Adrenal gland (tissue), 9 donors: ENCODE measurements at regions not wholly inside any gene's neighbourhood (a gene's known extent, or its start where the extent isn't known, plus 50 kb on each side); places are given as distances from the start of the nearest gene placed in this dataset.

ENCODE experiments used
- DNase-seq, 7 donors: peaks; one replicate each; pipeline ENCODE4 v3.0.0-alpha.2; 2019 to 2020
- H3K27ac ChIP-seq, 5 donors: fragments of 200-600 bp; sonication (generic) in 4 of 5; 1 replicate in 3 of 5; 2 replicates in 2 of 5; pipeline versions ENCODE4 v1.5.1 to v1.8.0; 2016 to 2020; ENCODE audit warnings: mild to moderate bottlenecking in 1 of 5
- H3K27me3 ChIP-seq: fragments of 200-600 bp; 2 replicates; pipeline ENCODE4 v1.8.0; 2021
- H3K36me3 ChIP-seq, 2 donors: fragments of 200-600 bp; replicated peaks in 1 of 2; 1 replicate in 1 of 2; 2 replicates in 1 of 2; pipeline versions ENCODE4 v1.5.1 to v1.8.0; 2018 to 2022
- H3K4me1 ChIP-seq, 2 donors: fragments of 200-600 bp; replicated peaks in 1 of 2; 1 replicate in 1 of 2; 2 replicates in 1 of 2; pipeline versions ENCODE4 v1.5.1 to v1.8.0; 2018 to 2021
- H3K4me3 ChIP-seq, 4 donors: fragments of 200-600 bp; sonication (generic) in 3 of 4; one replicate each; pipeline ENCODE4 v1.5.1; 2016 to 2018
- H3K9me3 ChIP-seq, 3 donors: fragments of 200-600 bp; sonication (generic) in 1 of 3; replicated peaks in 1 of 3; 1 replicate in 2 of 3; 2 replicates in 1 of 3; pipeline versions ENCODE4 v1.5.1 to v1.8.0; 2016 to 2021
- POLR2A ChIP-seq, 2 donors: fragments of 450-650 bp; IDR thresholded peaks; one replicate each; pipeline ENCODE4 v1.6.1; 2017; ENCODE audit warnings: antibody characterized with exemption in 2 of 2, mild to moderate bottlenecking in 2 of 2, moderate library complexity in 1 of 2
- WGBS, 4 donors: extraction: QIAGEN DNeasy Blood & Tissue Kit in 2 of 4; methylation state at CpG; one replicate each; pipeline versions ENCODE4 v1.1.5 to v1.1.7; 2013 to 2017; 5-methylcytosine and 5-hydroxymethylcytosine counted together
- intact Hi-C, 2 donors: fragments of 100-400 bp; cut with DNase I; formaldehyde crosslinking; loops; one replicate each; pipeline versions ENCODE4 v1.14.1 to v1.15.0; 2022 to 2023
- TF ChIP-seq, protein P1 (sequence below), 6 experiments: fragments of 450-650 bp in 4 of 6; fragments of 200-600 bp in 2 of 6; sonication (generic) in 1 of 6; IDR thresholded peaks; 1 replicate in 5 of 6; 2 replicates in 1 of 6; pipeline versions ENCODE4 v1.5.1 to v1.8.0; 2016 to 2021; ENCODE audit warnings: antibody characterized with exemption in 6 of 6, mild to moderate bottlenecking in 2 of 6, moderate library complexity in 1 of 6
- donor health status: healthy with polysubstance abuse.
- donor health status: Bipolar disorder and iron deficiency.
- donor health status: DM: yes; HTN: yes; CAD: no.
- donor health status: DM: no; HTN: no; CAD: no.
- donor health status: DM: no; HTN: no; CAD: no.

DNA sequence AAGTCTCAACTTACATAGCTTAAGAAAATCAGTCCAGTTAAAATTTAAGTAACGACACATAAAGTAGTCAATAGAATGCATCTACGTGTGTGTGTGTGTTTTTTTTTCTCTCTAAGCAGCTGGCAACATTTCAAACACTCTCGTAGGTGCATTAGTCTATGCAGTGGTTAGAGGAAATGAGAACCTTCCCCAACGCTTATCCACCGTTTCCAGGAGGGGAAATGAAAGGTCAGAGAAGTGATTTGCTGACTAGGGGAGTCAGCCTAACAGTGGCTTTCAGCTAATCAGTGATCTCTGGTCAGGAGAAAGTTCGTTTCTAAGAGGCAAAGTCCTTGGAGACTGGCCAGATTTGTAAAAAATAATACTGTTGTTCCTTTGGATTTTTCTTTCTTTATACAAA is 806.6 kb downstream of the C6orf118 start:
- no peaks in the 10 kb centered on the region for H3K9me3 ChIP-seq
- intact Hi-C loops = no loop called here
- TF ChIP-seq, protein P1, sequence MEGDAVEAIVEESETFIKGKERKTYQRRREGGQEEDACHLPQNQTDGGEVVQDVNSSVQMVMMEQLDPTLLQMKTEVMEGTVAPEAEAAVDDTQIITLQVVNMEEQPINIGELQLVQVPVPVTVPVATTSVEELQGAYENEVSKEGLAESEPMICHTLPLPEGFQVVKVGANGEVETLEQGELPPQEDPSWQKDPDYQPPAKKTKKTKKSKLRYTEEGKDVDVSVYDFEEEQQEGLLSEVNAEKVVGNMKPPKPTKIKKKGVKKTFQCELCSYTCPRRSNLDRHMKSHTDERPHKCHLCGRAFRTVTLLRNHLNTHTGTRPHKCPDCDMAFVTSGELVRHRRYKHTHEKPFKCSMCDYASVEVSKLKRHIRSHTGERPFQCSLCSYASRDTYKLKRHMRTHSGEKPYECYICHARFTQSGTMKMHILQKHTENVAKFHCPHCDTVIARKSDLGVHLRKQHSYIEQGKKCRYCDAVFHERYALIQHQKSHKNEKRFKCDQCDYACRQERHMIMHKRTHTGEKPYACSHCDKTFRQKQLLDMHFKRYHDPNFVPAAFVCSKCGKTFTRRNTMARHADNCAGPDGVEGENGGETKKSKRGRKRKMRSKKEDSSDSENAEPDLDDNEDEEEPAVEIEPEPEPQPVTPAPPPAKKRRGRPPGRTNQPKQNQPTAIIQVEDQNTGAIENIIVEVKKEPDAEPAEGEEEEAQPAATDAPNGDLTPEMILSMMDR (IDR thresholded peaks at IDR 0.05) = no peak
- TF ChIP-seq POLR2A (IDR thresholded peaks at IDR 0.05) = no peak
- DNase-seq = no peak
- H3K27me3 ChIP-seq = no peaks in the 10 kb centered on the region
- H3K4me3 ChIP-seq = no peak overlapping the region
- H3K27ac ChIP-seq = no peak overlapping the region
- 13 to 21% (median 17%) methylated on average over 6 of the region's 6 CpGs for WGBS, 4 donors
- no peaks in the 10 kb centered on the region for H3K36me3 ChIP-seq
- no peaks in the 10 kb centered on the region for H3K4me1 ChIP-seq

DNA sequence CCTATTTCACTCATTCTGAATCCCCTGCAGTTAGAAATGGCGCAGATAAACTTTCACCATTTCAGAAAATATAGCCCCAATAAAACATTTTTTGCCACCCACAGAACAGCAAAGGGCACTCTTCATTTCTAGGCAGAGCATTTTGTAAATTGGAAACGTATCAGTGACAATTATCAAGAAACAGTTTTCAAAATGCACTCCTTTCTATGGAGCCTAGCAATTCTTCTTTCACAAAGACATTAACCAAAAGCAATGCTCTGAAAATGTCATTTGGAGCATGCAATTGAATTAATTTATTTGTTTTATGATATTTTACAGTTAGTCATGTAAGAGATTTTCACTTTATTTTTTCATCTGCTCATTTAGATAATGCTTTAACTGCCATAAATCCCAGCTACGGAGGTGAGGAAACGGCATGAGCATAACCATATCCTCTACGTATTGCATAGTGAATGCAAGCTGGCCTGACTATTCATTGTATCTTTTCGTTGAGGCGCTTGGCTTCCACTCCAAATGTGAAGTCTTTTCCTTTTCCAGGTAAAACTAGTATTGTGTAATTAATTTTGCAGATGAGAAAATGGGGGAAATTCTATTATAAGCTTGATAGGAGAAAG is 813.4 kb downstream of the C6orf118 start:
- Histone ChIP-seq H3K27me3 (no peaks in the 10 kb centered on the region), H3K4me1 (no peaks in the 10 kb centered on the region), H3K27ac (no peak overlapping the region), H3K9me3 (no peaks in the 10 kb centered on the region), H3K36me3 (no peaks in the 10 kb centered on the region), H3K4me3 (no peak overlapping the region)
- no peak for DNase-seq
- WGBS, 4 donors = 66 to 75% (median 69%) methylated on average over 7 of the region's 7 CpGs
- intact Hi-C loops = no loop called here
- TF ChIP-seq, protein P1 (IDR thresholded peaks at IDR 0.05) = no peak
- no peak for TF ChIP-seq POLR2A (IDR thresholded peaks at IDR 0.05)

DNA sequence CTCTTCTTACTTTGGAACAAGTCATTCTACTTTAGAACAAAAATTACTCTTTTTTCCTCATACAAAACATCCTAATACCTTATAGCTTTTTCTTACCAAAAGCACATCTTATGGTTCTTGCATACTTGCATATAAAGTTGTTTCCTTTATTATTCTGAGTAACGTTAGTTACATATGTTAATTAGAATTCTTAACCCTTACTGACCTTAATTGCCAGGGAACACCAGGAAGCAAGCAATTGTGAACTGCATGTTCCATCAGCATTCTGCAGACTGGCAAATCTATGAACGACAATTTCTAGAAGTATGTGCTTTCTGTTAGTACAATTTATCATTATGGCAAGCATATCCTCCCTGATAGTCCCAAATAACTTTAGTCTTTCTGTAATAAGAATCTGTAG is 831.0 kb downstream of the C6orf118 start:
- intact Hi-C loops = no loop called here
- DNase-seq = no peak
- no peak for TF ChIP-seq POLR2A (IDR thresholded peaks at IDR 0.05)
- TF ChIP-seq, protein P1 (IDR thresholded peaks at IDR 0.05) = no peak
- 12 to 16% (median 14%) methylated on average over 2 of the region's 2 CpGs for WGBS, 4 donors
- no peaks in the 10 kb centered on the region for H3K36me3 ChIP-seq
- H3K4me3 ChIP-seq = no peak overlapping the region
- H3K27ac ChIP-seq = no peak overlapping the region
- no peaks in the 10 kb centered on the region for H3K4me1 ChIP-seq
- no peaks in the 10 kb centered on the region for H3K27me3 ChIP-seq
- no peaks in the 10 kb centered on the region for H3K9me3 ChIP-seq

DNA sequence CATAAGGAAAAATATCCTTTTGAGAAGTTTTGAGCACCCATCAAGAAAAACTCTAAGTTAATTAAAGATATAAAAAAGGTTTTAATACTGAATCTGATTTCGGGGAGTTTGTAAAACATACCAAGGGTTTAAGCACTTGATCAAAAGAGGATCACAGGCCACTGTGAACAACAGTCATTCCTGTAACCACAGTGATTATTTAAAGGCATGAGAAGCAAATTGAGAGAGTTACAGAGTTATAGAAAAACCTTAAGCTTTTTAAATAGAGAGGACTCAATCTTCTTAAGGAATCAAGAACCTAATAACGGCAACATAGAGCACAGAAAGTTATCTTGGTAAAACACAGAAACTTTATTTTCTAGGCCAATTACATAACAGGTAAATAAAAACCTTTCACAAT is 831.6 kb downstream of the C6orf118 start:
- no peaks in the 10 kb centered on the region for H3K36me3 ChIP-seq
- WGBS, 4 donors = 65 to 70% (median 70%) methylated on average over 2 of the region's 2 CpGs
- no peaks in the 10 kb centered on the region for H3K9me3 ChIP-seq
- no peak overlapping the region for H3K4me3 ChIP-seq
- no peak for DNase-seq
- H3K4me1 ChIP-seq = no peaks in the 10 kb centered on the region
- intact Hi-C loops = no loop called here
- H3K27ac ChIP-seq = no peak overlapping the region
- H3K27me3 ChIP-seq = no peaks in the 10 kb centered on the region
- TF ChIP-seq, protein P1 (IDR thresholded peaks at IDR 0.05) = no peak
- TF ChIP-seq POLR2A (IDR thresholded peaks at IDR 0.05) = no peak
